ENCODE measurements at regions not wholly inside any gene's neighbourhood (a gene's known extent, or its start where the extent isn't known, plus 50 kb on each side); places are given as distances from the start of the nearest gene placed in this dataset.
A peak's percentile ranks its signal among the peaks of the same experiment; 100 is the strongest.

- peak; percentile 99 for TF ChIP-seq NFKBIZ (CRISPR knock-in tag; IDR thresholded peaks at IDR 0.05)
- TF ChIP-seq ZNF207 (IDR thresholded peaks at IDR 0.05; ENCODE audit: borderline replicate concordance): no peak
- TF ChIP-seq TARDBP (CRISPR knock-in tag; IDR thresholded peaks at IDR 0.05): peak; percentile 100
- TF ChIP-seq HNRNPK (IDR thresholded peaks at IDR 0.05; ENCODE audit: low read depth, low read length, poor library complexity, severe bottlenecking): no peak
- no peak for TF ChIP-seq TRIM24 (CRISPR knock-in tag; IDR thresholded peaks at IDR 0.05)
- TF ChIP-seq ZNF460 (CRISPR knock-in tag; IDR thresholded peaks at IDR 0.05; ENCODE audit: borderline replicate concordance): 0 out of 2 replicates have a peak, but pooled peaks have one; percentile 48
- TF ChIP-seq GATAD1 (CRISPR knock-in tag; IDR thresholded peaks at IDR 0.05): peak; percentile 79; the same call in 1 of the 2 replicates
- TF ChIP-seq ZNF749 (CRISPR knock-in tag; IDR thresholded peaks at IDR 0.05; ENCODE audit: borderline replicate concordance): peak; percentile 95; the same call in 1 of the 2 replicates
- TF ChIP-seq SNAPC2 (CRISPR knock-in tag; IDR thresholded peaks at IDR 0.05): peak; percentile 97; the same call in 1 of the 2 replicates
- peak; percentile 87; the same call in 1 of the 2 replicates for TF ChIP-seq JUNB (CRISPR knock-in tag; IDR thresholded peaks at IDR 0.05; ENCODE audit: borderline replicate concordance)
- peak; percentile 96 for TF ChIP-seq MED8 (CRISPR knock-in tag; IDR thresholded peaks at IDR 0.05; ENCODE audit: insufficient replicate concordance)
- TF ChIP-seq SRSF1 (optimal IDR thresholded peaks at IDR 0.05; ENCODE audit: low read depth, low read length): no peak
- peak; percentile 74; the same call in 1 of the 2 replicates for TF ChIP-seq FLYWCH1 (CRISPR knock-in tag; IDR thresholded peaks at IDR 0.05)
- no peak for TF ChIP-seq ZNF616 (CRISPR knock-in tag; IDR thresholded peaks at IDR 0.05; ENCODE audit: low read depth)
- TF ChIP-seq ZBTB3 (CRISPR knock-in tag; IDR thresholded peaks at IDR 0.05; ENCODE audit: borderline replicate concordance, low read depth): peak; percentile 93
- TF ChIP-seq ATF4 (CRISPR knock-in tag; IDR thresholded peaks at IDR 0.05): peak; percentile 37 to 90; a peak in 3 of 4 replicates
- TF ChIP-seq CENPX (CRISPR knock-in tag; IDR thresholded peaks at IDR 0.05): no peak
- no peak for TF ChIP-seq DR1 (CRISPR knock-in tag; IDR thresholded peaks at IDR 0.05)
- TF ChIP-seq TEAD2 (CRISPR knock-in tag; IDR thresholded peaks at IDR 0.05): no peak
- peak; percentile 72 for TF ChIP-seq CTCF (CRISPR knock-in tag; IDR thresholded peaks at IDR 0.05)
- TF ChIP-seq TFDP1 (CRISPR knock-in tag; IDR thresholded peaks at IDR 0.05; ENCODE audit: borderline replicate concordance): peak; percentile 71; the same call in 1 of the 2 replicates
- TF ChIP-seq MTERF4 (CRISPR knock-in tag; IDR thresholded peaks at IDR 0.05): peak; percentile 89
- TF ChIP-seq DMAP1 (CRISPR knock-in tag; IDR thresholded peaks at IDR 0.05): peak; percentile 90; the same call in 1 of the 2 replicates
- TF ChIP-seq ZNF205 (CRISPR knock-in tag; IDR thresholded peaks at IDR 0.05): peak; percentile 100
- TF ChIP-seq ZKSCAN5 (CRISPR knock-in tag; IDR thresholded peaks at IDR 0.05): peak; percentile 95
These were observed 269.7 kb downstream of the TTC6 start (continued) for GRCh38 chr14:37864861-37865718.
